ENCODE measurements at regions not wholly inside any gene's neighbourhood (a gene's known extent, or its start where the extent isn't known, plus 50 kb on each side); places are given as distances from the start of the nearest gene placed in this dataset.

DNA sequence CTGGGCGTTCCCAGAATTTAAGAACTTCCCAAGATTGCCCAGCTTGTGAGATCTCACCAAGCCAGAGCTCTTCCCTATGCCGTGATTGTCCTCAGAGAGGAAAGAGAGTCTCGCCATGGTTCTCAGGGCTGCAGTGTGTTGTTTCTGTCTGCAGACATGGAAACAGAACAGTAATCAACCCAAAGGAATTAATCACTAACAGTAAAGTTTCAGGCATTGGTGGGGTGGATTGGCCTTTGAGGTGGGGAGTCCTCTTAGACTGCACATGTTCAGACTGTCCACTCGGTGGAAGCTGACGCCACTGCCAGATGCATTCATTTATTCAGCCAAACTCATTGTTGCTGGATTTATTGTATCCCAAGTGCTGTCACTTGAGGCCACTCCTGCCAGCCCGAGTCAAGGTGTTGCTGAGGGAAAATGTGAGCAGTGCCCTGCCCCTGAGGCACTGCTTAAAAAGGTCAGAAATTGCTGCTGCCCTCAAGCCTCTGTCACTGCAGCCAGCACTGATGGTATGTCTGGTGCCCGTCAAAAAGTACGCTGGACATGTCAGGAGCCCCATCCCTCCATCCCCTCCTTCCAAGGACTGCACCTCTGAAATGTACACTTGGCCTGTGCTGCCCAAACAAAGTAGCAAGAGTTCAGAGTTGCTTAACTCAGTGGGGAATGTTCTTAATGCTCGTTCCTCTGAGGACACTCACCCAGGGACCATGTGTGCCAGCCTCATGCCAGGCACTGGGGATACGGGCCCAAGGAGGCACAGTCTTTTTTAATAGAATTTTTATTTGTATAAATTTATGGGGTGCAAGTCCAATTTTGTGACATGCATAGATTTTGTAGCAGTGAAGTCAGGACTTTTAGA, 201.0 kb downstream of the GLI2 start:
- TF ChIP-seq POLR2A (IDR thresholded peaks at IDR 0.05; ENCODE audit: low read depth, low read length) (no peak), JUN (IDR thresholded peaks at IDR 0.05; ENCODE audit: borderline replicate concordance, insufficient read depth, insufficient read length, low read depth) (no peak), EZH2 (IDR thresholded peaks at IDR 0.05; ENCODE audit: borderline replicate concordance, low read depth, low read length, severe bottlenecking) (no peak)
- TF ChIP-seq, protein P1, sequence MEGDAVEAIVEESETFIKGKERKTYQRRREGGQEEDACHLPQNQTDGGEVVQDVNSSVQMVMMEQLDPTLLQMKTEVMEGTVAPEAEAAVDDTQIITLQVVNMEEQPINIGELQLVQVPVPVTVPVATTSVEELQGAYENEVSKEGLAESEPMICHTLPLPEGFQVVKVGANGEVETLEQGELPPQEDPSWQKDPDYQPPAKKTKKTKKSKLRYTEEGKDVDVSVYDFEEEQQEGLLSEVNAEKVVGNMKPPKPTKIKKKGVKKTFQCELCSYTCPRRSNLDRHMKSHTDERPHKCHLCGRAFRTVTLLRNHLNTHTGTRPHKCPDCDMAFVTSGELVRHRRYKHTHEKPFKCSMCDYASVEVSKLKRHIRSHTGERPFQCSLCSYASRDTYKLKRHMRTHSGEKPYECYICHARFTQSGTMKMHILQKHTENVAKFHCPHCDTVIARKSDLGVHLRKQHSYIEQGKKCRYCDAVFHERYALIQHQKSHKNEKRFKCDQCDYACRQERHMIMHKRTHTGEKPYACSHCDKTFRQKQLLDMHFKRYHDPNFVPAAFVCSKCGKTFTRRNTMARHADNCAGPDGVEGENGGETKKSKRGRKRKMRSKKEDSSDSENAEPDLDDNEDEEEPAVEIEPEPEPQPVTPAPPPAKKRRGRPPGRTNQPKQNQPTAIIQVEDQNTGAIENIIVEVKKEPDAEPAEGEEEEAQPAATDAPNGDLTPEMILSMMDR (IDR thresholded peaks at IDR 0.05; ENCODE audit: extremely low read depth in 1 of 2, insufficient read depth in 1 of 2, low read depth in 1 of 2, low read length in 2 of 2): no peak
